Osteocyte (in vitro differentiated cells): ENCODE measurements at regions not wholly inside any gene's neighbourhood (a gene's known extent, or its start where the extent isn't known, plus 50 kb on each side); places are given as distances from the start of the nearest gene placed in this dataset.

ENCODE experiments used
- DNase-seq: peaks from one replicate; pipeline ENCODE4 v3.0.0; 2021; ENCODE audit warnings: mixed read lengths; ENCODE audit not compliant: unreplicated experiment; ENCODE audit errors: extremely low spot score
- H3K27ac Mint-ChIP-seq: one replicate; pipeline ENCODE4 v1.8.0; 2021; ENCODE audit warnings: mild to moderate bottlenecking, mixed read lengths; ENCODE audit not compliant: unreplicated experiment
- H3K27me3 Mint-ChIP-seq: one replicate; pipeline ENCODE4 v1.8.0; 2021; ENCODE audit warnings: mixed read lengths; ENCODE audit not compliant: unreplicated experiment
- H3K36me3 Mint-ChIP-seq: one replicate; pipeline ENCODE4 v1.8.0; 2021; ENCODE audit warnings: mixed read lengths; ENCODE audit not compliant: unreplicated experiment
- H3K4me1 Mint-ChIP-seq: one replicate; pipeline ENCODE4 v1.8.0; 2021; ENCODE audit warnings: mixed read lengths; ENCODE audit not compliant: unreplicated experiment
- H3K4me3 Mint-ChIP-seq: one replicate; pipeline ENCODE4 v1.8.0; 2021; ENCODE audit warnings: mild to moderate bottlenecking, moderate library complexity, mixed read lengths; ENCODE audit not compliant: unreplicated experiment
- H3K9me3 Mint-ChIP-seq: one replicate; pipeline ENCODE4 v1.8.0; 2021; ENCODE audit warnings: mixed read lengths; ENCODE audit not compliant: unreplicated experiment
- CTCF ChIP-seq: fragments of 200-600 bp; sonication (generic); IDR thresholded peaks from 2 replicates; pipeline ENCODE4 v1.5.0; 2021; ENCODE audit warnings: antibody characterized with exemption, mild to moderate bottlenecking, moderate library complexity

- Mint-ChIP-seq H3K4me3 (no peak overlapping the region), H3K27me3 (no peaks in the 10 kb centered on the region), H3K36me3 (no peaks in the 10 kb centered on the region), H3K9me3 (no peaks in the 10 kb centered on the region), H3K4me1 (peaks cover 3% of the 10 kb centered on the region), H3K27ac (no peak overlapping the region)
- TF ChIP-seq CTCF, result no peak
- no peak for DNase-seq
Observed at GRCh38 chr13:37338726-37339385, 233.4 kb upstream of the CSNK1A1L start.

GRCh38 chr13:37326334-37326733 lies 220.9 kb upstream of the CSNK1A1L start:
- H3K27ac Mint-ChIP-seq, result no peak overlapping the region
- no peak for DNase-seq

GRCh38 chr13:37319031-37319443 lies 213.6 kb upstream of the CSNK1A1L start:
- DNase-seq, result no peak
- Mint-ChIP-seq H3K4me3 (no peak overlapping the region), H3K36me3 (peaks cover 3% of the 10 kb centered on the region), H3K27me3 (no peaks in the 10 kb centered on the region), H3K9me3 (peaks cover 30% of the 10 kb centered on the region), H3K4me1 (no peaks in the 10 kb centered on the region), H3K27ac (no peak overlapping the region)
- TF ChIP-seq CTCF, result no peak

More at GRCh38 chr13:37326334-37326733, 220.9 kb upstream of the CSNK1A1L start:
- H3K36me3 Mint-ChIP-seq, result peaks cover 4% of the 10 kb centered on the region
- no peak overlapping the region for H3K4me3 Mint-ChIP-seq
- H3K27me3 Mint-ChIP-seq, result no peaks in the 10 kb centered on the region
- no peak for TF ChIP-seq CTCF
- H3K4me1 Mint-ChIP-seq, result no peaks in the 10 kb centered on the region
- peaks cover 14% of the 10 kb centered on the region for H3K9me3 Mint-ChIP-seq

GRCh38 chr13:37316935-37317334 lies 211.5 kb upstream of the CSNK1A1L start:
- Mint-ChIP-seq H3K4me1 (no peaks in the 10 kb centered on the region), H3K9me3 (peaks cover 30% of the 10 kb centered on the region), H3K27me3 (no peaks in the 10 kb centered on the region), H3K36me3 (peaks cover 3% of the 10 kb centered on the region), H3K4me3 (no peak overlapping the region), H3K27ac (no peak overlapping the region)
- no peak for TF ChIP-seq CTCF
- DNase-seq, result no peak

GRCh38 chr13:37313372-37313771 lies 207.9 kb upstream of the CSNK1A1L start:
- Mint-ChIP-seq H3K9me3 (peaks cover 5% of the 10 kb centered on the region), H3K27me3 (no peaks in the 10 kb centered on the region), H3K4me3 (no peak overlapping the region), H3K4me1 (peaks cover 5% of the 10 kb centered on the region), H3K27ac (no peak overlapping the region), H3K36me3 (peaks cover under 1% of the 10 kb centered on the region)
- no peak for DNase-seq
- no peak for TF ChIP-seq CTCF
